Activated CD8-positive, alpha-beta memory T cell treated with anti-CD3 and anti-CD28 coated beads, Interleukin-2, amount 50 U/mL, for 1 hour (primary cell): ENCODE measurements at regions not wholly inside any gene's neighbourhood (a gene's known extent, or its start where the extent isn't known, plus 50 kb on each side); places are given as distances from the start of the nearest gene placed in this dataset.

Experiments used
- DNase-seq: peaks from one replicate; pipeline ENCODE4 v3.0.0-alpha.2; 2020; ENCODE audit errors: extremely low read depth

- DNase-seq = no peak
Observed at GRCh38 chr15:98025237-98025636, 64.7 kb downstream of the ARRDC4 start.

DNA sequence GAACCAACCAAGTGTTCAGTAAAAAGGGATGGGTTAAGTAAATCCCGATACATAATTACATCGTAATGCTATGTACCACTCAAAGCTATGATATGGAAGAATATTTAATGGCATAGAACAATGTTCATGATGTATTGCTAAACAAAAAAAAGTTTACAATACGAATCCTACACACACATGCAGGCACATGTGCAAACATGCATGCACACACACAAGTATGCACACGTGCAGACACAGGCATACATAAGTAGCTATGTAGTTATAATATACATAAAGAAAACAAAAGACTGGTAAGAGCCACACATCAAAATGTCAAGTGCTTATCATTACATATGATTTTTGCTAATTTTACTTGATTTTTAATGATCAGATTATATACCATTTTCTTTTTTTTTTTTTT, 74.2 kb downstream of the ARRDC4 start:
- no peak for DNase-seq

DNA sequence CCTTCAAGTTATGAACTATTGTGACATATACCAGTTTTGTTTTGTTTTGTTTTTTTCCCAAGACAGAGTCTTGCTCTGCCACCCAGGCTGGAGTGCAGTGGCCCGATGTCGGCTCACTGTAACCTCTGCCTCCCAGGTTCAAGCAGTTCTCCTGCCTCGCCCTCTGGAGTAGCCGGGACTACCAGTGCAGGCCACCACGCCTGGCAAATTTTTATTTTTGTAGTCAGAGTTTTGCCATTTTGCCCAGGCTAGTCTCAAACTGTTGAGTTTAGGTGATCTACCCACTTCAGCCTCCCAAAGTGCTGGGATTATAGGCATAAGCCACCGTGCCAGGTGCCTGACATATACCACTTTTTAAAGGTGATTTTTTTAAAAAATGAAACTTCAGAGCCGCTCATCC, 74.6 kb downstream of the ARRDC4 start:
- no peak for DNase-seq

DNA sequence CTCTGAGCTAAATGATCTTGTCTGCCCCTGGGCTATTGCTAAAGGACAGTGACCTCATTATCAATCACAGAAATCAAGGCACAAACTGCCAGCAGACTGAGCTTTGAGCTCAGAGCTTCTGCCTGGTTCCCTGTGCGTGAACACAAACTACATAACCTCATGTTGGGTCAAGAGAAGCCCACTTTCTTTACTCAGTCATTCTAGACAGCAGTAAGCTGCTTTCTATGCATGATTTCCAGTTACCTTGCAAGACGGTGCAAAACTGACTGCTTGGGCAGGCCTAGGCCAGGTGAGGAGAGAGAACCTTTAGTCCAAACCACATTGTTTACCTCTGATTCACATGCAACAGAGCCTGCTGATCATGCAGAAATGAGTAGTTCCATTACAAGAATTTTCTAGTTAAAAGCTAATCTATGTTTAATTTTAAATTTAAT, 75.1 kb downstream of the ARRDC4 start:
- no peak for DNase-seq

DNA sequence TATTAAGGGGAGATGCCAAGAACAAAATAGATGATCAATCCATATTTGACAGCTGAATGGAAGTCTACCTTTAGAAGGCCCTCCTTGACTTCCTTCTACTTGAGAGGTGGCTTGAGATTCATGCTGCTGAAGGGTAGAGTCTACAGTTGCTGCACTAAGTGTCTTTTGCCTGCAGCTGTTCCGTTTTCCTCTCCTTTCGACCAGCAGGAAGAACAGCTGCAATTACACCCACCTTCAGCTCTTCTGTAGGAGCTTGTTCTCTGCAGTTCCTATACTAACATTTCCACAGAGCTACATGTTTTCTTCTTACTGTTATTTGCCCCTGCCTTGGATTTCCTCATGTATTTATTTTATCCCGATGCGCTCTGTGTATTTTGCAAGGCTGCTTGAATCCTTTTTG, 79.1 kb downstream of the ARRDC4 start:
- DNase-seq = no peak

GRCh38 chr15:98040146-98040545, 79.6 kb downstream of the ARRDC4 start:
- DNase-seq = no peak

DNA sequence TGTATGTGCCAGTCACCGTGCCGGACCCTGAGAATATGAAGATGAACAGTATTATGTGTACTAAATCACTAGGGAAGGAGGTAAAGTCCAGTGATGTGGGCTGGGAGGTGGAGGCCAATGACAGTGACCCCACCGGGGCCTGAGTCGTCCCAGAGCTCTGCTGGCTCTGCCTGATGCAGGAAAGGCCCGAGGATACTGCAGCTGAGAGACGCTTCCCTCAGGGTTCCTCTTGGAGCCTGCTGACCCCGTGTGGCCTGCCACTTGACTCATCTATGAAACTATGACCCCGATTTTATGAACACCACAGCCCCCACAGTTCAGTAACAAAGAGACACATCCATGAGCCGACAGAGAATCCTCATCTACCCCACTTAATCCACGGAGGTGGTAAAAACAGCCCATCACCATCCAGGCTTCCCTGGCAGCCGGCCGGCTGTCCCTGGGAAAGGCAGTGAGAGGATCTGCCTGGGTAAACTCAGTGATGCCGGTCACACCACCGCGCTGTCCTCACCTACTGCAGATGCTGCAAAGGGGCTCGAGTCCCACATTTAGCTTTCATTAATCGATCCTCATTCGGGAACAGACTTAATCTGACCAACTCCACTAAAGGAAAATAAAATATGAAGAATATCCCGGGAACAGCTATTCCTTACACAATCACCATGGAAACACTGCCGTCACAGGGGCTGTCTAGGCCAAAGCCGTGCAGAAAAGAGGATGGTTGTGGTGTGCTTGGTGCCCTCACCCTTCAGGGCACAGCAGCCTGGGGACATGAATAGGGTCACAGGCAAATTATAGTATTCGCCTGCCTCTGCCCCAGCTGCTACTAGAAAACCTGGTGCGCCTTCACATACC, 82.9 kb downstream of the ARRDC4 start:
- DNase-seq = no peak

DNA sequence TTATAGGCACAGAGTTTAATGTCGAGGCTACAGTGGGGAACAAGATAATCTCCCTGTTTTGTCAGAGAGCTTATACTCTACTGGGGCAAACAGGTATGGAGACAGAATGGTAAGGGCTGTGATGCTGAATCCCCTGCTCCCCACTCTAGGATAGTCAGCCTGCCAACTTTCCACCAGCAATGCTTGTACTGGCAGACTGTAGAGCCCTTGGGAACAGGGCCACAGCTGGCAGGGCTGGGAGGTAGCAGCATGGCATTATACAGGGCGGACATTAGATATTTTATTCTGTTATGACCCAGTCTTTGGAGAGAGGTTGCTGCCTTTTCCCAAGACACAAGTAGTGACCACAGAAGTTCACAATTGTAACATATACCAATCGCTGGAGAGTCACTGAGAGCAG, 91.2 kb downstream of the ARRDC4 start:
- no peak for DNase-seq

DNA sequence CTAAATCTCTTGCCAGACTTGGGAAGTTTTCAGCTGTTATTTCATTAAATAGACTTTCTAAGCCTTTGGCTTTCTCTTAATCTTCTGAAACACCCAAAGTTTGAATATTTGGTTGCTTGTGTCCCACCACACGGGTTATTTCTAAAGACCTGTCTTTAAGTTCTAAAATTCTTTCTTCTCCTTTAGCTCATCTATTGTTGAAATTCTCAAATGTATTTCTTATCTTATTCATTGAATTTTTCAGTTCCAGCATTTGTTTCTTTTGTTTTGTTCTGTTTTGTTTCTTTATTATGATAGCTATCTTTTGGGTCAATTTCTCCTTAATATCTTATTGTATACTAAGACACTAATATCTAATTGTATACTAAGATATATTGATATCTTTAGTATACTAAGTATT, 97.0 kb downstream of the ARRDC4 start:
- DNase-seq = no peak

DNA sequence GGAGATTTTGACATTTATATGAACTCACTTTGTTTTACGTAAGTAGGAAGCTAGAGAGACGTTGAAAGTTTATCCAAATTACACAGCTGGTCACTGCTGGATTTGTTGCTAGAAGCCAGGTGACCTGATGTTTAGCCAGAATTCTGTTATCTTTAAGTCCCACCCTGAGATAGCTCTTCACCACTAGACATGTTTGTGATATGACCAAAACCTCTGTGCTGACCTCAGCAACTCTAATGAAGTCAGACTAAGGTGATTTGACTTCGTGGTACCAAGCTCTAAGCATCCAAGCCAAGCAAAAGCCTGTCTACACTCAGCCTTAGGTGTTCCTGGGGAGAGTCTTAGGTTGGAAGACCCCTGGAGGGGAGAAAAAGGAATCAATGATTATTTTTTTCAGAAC, 102.4 kb downstream of the ARRDC4 start:
- no peak for DNase-seq

- DNase-seq = no peak
Observed at GRCh38 chr15:98063315-98063714, 102.8 kb downstream of the ARRDC4 start.

GRCh38 chr15:98063871-98064270, 103.4 kb downstream of the ARRDC4 start:
- no peak for DNase-seq

GRCh38 chr15:98067339-98067738, 106.8 kb downstream of the ARRDC4 start:
- DNase-seq = no peak

GRCh38 chr15:98069256-98069655, 108.8 kb downstream of the ARRDC4 start:
- DNase-seq = no peak

DNA sequence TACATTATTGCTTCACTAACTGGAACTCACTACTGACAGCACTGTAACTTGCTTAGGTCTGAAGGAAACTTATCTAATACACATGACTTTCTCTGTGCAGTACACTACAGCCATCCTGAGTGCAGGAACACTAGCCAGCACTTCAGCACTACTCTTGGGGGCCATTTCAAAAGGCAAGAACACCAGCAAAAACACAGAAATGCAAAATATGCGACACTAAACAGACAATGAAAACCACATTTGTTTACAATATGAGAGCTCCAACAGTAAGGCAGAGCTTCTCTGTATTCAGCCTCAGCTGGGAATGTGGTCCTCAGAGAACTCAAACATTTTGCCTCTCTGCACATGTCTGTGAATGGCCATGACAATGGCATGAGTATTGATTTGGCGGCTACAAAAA, 109.6 kb downstream of the ARRDC4 start:
- DNase-seq = no peak

DNA sequence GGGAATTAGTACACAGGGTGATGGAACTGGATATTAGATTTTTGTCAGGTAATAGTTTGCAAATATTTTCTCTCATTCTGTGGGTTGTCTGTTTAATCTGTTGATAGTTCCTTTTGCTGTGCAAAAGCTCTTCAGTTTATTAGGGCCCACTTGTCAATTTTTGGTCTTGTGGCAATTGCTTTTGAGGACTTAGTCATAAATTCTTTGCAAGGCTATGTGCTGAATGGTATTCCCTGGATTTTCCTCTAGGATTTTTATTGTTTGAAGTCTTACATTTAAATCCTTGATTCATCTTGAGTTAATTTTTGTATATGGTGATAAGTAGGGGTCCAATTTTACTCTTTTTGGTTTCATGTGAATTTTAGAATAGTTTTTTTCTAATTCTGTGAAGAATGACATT, 111.3 kb downstream of the ARRDC4 start:
- no peak for DNase-seq

DNA sequence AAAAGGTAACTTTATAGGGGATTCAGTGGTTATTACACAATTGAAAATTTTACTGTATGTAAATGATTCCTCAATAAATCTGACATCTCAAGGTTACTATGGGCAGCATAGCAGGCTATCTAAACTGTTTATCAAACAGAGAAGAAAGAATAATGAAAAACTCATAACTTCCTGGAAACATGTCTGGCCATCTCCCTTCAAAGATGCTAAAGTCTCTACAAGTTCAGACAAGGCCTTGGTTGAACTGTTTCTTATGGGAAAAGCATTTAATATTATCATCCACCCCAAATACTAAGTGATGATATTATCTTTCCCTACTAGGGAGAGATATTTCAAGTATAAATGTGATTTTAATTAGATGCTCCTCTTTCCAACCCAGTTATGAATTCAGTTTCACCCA, 114.9 kb downstream of the ARRDC4 start:
- DNase-seq = no peak

- DNase-seq = no peak
Observed at GRCh38 chr15:98076021-98076816, 115.7 kb downstream of the ARRDC4 start.

- DNase-seq = no peak
Observed at GRCh38 chr15:98077186-98077585, 116.7 kb downstream of the ARRDC4 start.

DNA sequence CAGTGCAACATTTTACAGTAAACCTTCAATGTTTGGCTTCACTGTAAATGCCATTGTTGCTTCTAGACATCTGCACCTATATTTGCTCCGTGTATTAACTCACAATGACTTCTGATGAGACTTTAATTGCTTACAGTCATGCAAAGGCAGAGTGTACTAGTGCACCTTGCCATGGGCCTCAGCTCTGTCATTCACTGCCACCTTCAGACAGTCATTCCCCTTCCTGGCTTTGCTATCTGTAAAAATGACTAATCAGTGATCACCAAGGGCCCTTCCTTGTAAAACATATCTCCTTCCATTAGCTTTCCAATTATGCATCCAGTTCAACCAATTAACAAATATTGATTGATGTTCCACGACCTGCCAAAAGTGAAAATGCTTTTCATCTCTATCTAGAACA, 120.3 kb downstream of the ARRDC4 start:
- DNase-seq = no peak

GRCh38 chr15:98083203-98083910, 122.9 kb downstream of the ARRDC4 start:
- DNase-seq = no peak

DNA sequence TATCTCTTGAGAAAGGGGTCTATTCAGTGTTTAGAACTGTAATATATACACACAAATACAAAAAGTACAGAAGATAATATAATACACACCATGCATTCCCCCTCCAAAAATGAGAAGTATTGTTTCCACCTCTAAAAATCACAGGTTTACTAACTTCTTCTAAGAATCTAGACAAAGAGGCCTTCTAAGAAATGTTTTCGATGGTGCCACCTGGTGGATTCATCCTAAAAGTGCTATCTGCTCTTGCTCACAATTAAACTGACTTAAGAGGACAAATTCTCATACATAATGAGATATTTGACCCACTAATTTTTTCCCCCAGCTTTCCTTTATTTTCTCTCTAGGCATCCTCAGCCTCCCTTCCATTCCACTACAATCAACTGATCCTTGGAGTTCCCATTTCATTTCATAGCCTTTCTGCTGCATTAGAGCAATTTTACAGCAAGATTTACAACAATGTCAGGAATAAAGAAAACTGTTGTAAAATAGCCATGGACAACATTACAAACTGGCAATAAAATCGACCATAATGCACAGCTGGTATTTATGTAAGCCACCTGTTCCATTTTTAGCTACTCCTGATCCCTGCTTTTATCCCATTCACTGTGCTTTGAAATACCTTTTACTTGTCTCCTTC, 124.6 kb downstream of the ARRDC4 start:
- no peak for DNase-seq
